HG03378 (cell line): ENCODE measurements at regions not wholly inside any gene's neighbourhood (a gene's known extent, or its start where the extent isn't known, plus 50 kb on each side); places are given as distances from the start of the nearest gene placed in this dataset.
"Not testable (repeated sequence)": the region's sequence is repeated elsewhere in the genome, so short reads cannot be mapped to it uniquely, and the experiment has no call there.

Experiments
- ATAC-seq: cut with Tn5 transposase; IDR thresholded peaks from one replicate; pipeline ENCODE4 v1.9.1; 2021; ENCODE audit warnings: mild to moderate bottlenecking, moderate library complexity; ENCODE audit not compliant: unreplicated experiment

DNA sequence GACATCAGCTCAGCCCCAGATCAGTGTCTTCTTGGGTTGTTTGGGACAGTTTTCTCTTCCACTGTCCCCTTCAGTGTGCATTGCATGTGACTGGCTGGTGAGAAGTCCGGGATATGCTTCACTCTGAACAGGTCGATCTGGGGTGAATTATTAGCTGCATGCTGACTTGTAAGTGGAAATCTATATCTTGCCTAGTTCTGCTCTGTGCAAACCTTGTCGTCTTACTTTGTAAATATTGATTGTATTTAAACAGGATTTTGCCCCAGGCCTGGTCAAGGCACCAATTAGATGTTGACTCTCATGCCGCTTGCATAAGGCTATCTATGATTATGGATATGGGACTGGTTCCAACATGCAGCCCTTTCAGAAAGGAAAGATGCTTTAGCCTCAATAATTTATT is 669.7 kb downstream of the TYW1 start:
- not testable (repeated sequence) for ATAC-seq

DNA sequence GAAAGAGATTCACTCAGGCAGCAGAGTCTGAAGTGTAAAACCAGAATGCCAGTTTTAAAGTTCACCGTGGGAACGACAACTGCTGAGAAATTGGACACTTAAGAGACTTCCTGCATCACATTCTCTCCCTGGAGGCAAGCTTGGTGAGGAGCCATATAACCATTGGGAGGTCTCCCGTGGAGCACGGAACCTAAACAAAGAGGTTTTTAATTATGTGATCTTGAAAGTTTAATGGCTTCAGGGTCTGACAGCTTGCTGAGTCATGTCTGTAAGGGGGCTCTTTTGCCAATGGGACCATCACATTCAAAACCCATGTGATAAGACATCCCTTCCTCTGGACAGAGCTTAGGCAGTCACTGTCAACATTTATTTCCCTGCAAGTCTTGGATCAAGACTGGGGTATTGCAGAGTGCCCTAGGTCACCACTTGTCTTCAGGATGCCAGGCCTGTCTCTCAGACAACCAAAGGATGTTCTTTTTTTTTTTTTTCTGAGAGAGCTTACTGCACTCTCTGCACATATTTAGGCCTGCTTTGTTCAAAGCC is 674.4 kb downstream of the TYW1 start:
- no peak for ATAC-seq

DNA sequence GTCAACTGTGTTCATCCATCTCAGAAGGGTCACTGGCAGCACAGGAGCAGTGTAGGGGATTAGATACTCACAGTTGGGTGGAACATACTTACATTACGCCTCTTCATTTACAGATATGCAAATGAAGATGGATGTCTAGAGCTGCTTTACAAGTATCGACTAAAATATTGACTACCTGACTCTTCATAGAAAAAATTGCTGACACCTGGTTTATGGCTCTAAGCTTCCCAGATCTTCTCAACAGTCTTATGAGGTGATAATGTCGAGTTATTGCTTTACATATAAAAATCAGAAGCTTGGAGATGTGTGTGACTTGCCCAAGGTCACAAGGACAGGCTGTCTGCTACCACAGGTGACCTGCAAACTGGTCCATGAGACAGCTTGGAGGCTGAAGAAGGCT is 677.2 kb downstream of the TYW1 start:
- no peak for ATAC-seq

DNA sequence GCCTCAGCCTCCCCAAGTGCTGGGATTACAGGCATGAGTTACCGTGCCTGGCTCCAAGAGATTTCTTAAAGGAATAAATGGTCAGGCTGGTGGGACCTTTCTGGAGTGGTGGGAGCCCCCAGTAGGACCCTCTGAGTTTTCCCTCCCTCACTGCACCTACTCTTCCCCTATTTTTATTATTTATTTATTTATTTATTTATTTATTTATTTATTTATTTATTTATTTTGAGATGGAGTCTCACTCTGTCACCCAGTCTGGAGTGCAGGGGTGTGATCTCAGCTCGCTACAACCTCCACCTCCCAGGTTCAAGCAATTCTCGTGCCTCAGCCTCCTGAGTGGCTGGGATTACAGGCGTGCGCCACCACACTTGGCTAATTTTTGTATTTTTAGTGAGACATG is 678.2 kb downstream of the TYW1 start:
- ATAC-seq, result not testable (repeated sequence)

DNA sequence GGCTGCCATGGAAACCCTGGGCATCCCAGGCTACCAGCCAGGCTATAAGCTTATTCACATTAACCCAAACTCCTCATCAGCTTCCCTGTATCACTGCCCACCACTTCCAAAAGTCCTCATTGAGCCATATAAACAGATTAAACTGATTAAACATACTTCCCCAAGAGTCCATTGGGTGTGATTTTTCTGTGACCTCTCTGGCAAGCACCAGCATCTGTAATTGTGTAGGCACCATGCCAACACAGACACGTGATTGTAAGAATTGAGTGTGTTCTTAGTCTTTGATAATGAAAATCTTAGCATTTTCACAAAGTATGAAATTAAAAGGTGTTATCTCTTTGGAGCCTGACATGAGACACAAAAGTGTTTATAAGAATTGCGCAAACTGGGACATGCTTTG is 679.3 kb downstream of the TYW1 start:
- no peak for ATAC-seq

DNA sequence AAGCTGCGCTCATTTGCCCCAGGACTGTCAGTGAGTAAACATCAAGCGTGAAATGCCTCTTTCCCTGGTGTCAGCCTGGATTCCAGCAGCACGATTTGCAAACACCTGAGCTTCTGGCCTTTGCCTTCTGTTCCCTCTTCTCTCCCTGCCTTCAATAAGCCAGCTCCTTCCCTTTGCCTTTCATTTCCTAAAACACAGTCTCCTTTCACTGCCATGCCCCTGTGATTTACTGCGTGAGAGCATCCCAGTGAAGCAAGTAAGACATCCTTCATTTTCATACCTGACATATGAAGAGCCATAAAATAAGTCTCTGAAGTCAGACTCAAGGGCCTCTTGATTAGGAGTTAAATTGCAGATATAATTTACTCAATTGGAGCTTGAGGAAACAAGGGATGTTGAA is 681.8 kb downstream of the TYW1 start:
- ATAC-seq, result no peak

DNA sequence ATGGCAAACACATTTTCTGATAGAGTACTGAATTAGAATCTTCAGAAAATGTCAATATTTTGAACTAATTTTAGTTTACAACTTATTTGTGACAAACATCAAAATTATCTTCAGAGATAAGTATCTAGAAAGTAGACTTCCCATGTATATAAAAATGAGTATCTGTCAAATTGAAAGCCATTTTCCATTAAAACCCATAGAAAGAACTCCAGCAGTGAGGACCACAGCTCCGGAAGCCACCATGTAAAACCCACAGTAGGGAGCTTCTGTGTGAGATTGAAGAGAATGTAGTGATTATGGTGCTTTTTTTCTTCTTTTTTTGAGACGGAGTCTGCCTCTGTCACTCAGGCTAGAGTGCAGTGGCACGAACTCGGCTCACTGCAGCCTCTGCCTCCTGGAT is 687.0 kb downstream of the TYW1 start:
- ATAC-seq, result no peak

DNA sequence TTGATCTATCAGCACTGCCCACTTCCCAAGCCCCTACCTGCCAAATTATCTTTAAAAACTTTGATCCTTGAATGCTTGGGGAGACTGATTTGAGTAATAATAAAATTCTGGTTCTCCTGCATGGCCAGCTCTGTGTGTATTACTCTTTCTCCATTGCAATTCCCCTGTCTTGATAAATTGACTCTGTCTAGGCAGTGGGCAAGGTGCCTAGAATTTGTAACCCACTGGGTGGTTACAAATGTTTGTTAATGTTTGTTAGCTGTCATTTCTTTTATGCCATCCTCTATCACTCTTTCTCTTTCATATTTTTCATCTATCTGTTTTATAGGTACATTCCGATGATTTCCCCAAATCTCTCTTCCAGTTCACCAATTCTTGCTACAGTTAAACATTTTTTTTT is 694.1 kb downstream of the TYW1 start:
- ATAC-seq, result no peak

DNA sequence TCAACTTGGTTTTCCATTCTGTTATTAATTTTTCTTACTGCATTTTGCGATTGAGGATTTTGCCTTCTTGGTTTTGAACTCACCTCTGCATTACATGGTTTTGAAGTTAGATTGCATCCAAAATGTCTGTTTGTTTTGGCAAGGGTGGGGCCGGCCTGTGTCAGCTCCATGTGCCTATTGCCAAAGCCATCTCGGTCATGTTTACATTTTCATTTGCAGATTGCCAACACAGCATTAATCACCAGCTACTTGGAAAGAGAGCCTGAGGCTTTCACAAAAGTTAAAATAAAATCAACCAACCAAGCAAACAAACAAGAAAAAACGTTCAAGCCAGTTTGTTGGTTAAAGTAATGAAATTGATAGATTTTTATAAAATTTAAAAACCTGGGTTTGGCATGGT is 695.8 kb downstream of the TYW1 start:
- no peak for ATAC-seq

DNA sequence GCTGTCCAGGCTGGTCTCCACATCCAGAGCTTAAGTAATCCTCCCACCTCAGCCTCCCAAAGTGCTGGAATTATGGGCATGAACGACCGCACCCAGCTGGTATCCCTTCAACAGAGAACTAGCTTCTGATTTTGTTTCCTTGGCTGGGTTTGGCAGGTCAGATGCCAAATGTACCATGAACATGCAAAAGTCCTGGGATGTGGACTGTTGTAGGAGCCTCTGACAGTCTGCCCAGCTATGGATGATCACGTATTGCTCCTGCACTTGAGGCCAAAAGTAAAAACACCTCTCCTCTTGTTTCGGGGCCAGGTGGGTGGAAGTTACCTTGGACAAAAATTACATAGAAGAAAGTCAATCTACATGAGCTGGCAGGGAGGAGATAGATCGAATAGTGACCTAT is 699.5 kb downstream of the TYW1 start:
- ATAC-seq, result no peak

DNA sequence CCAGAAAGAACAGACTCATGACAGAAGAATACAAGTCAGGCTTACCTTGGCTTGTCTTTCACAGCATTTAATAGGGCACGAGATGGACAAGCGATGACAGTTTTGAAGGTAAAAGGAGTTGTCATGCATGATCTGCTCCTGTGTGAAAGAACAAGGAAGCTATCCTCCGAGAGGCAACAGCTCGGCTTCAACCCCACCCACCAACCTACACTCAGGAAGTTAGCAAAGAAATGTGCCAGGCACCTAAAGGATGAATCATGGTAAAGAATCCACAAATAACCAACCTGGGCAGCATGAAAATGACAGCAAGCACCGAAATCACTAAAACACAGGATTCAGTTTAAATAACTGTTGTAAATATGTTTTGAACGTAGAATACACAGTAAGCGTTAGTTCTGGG is 700.2 kb downstream of the TYW1 start:
- no peak for ATAC-seq

DNA sequence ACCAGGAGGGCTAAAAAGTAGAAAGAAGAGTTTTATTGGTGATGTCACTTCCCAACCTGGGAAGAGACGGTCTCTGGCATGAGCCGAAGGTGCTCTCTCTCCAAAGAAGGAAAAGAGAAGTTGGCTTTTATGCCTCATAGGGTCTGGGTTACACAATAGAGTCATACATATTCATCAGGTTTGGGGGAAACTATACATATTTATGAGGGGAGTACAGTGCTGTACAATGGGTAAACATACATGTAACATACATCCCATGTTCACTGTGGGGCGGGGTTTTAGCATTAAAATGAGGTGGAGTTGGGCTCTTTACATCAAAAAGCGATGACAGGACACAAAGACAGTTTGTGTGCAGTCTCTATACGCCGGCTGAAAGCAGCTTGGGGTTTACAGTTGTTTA is 701.7 kb downstream of the TYW1 start:
- no peak for ATAC-seq

DNA sequence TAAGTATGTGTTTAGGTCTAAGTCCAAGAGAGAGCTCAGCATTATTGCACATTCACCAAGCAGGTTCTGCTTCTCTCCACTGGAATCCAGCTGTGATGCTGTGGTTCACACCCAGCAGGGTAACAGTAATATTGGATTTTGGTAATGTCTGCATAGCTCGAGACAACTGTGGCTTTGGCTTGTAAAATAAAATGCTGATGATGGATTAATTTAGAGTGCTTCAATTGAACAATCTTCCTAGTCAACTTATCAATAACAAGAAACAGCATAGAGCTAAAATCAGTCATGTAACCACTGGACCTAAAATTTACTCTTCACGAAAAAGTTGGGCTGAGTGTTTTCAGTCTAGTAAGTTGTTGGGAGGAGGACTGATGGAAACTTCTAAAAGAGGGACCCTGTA is 709.2 kb downstream of the TYW1 start:
- no peak for ATAC-seq

DNA sequence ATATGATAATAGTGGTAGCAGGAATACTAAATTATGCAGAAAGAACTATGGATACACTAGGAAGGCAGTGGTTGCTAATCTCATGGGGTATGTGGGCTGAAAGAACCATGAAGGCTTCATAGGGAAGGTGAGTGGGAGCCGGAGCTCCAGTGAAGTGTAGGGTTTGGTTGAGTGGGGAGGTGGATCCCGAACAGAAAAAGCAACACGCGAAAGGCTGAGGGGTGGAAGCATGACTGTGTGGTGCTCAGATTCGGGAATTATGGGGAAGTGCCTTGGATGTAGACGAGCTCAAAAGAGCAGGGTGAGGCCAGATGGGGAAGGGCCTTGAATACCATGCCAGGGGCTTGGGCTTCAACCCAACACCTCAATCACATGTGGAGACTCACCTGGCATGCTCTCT is 715.1 kb downstream of the TYW1 start:
- no peak for ATAC-seq

DNA sequence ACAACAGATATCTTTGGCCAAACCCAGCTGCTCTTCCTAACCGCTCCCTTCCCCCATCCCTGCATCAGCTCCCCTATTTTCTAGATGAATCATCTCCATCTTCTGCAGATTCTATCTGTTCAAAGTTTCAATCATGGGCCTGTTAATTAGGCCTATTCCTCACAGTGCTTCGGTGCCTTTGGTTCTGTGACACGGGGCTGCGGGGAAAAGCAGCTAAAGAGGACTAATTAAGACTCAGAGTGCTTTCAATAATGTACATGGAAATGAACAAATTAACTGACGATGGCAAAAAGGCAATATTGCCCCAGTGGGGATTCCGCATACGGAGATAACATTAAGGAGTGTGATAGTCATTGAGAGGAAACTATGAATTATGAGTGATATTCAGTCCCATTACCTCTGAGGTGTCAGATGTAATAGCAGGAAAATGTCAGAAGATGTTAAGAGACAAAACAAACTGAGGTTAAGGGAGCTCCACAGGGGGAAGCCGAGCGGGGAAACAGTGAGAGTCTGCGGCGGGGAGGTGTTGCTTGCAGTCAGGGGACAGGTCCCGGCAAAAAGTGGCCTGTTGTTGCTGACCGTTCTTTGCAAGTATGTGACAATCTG is 716.9 kb downstream of the TYW1 start:
- ATAC-seq, result no peak

DNA sequence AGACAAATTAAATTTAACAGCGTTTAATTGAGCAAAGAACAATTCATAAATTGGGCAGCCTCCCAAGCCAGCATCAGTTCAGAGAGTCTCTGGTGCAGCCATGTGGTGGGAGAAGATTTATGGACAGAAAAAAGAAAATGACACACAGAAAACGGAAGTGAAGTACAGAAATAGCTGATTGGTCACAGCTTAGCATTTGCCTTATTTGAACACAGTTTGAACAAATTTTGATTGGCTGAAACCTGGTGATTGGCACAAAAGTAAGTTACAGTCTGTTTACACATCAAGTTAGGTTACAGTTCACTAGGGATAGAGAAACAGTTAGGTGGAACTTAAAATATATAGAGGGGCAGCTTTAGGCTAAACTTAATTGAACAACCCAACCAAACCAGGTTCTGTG is 720.1 kb downstream of the TYW1 start:
- ATAC-seq, result no peak

DNA sequence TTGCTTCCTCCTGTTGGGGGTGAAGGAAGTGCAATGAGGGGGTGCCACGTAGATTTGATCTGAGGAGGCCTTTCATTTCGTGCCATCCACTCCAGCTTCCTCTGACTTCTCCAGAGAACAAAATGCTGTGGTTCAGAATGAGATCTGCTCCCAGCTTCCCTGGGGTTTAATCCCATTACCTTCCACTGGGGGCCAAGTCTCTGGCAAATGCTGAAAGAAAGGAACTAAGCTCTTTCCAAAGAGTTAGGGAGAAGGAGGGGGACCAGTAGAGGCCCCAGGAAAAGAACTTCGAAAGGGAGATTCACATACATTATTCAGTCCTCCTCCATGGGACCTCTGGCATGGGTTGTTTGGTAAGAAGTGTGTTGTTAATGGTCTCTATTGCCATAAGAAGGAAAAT is 727.0 kb downstream of the TYW1 start:
- ATAC-seq, result no peak

DNA sequence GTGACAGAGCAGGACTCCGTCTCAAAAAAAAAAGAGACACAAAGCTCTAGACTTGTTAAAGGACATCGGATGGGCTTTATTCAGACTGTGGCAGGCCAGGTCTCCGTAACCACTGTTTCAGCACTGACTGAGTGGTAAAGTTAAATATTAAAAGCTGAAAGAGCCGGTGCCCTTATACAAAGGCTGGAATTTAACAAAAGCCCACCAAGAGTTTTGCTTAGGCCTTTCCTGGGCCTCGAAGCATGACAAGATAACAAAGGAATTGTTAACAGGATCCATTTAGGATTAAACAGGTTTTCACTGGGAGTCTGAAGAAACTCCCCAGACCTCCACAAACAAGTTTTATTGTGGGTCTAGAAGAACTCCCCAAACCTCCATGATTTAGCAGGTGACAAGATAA is 727.8 kb downstream of the TYW1 start:
- no peak for ATAC-seq

DNA sequence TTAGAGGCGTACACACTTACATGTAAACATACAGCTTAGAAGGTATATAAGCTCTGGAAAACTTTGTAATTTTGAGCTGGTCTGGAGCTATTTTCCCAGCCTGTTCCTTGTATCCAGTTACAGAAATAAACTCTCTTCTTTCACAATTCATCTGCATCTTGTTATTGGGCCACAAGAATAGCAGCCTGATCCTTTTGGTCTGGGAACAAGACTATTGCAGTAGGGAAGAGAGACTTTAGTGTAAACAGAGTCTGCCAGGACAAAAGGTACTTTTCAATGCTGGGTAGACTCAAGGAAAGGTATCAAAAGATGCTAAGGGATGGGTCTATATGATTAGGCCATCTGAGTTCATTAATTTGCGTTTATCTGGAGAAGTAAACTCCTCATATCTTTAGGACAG is 728.3 kb downstream of the TYW1 start:
- ATAC-seq, result no peak

DNA sequence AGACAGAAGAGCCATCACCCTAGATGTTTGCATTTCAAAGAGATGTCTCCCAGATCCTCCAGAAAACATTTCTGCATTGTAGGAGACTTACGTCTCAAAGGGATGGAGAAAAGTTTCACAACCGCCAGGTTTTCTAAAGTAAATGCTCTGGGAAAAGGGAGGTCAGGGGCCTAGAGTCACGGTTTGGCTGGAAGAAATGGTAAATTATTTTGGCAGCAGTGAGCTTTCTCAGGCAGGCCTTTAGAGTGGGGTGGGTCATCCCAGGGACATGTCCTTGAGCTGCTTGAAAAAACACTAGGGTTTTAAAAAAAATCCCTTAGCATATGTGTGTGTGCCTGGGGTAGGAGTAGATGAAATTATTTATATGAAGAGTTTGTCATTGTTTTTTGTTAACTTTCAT is 728.8 kb downstream of the TYW1 start:
- no peak for ATAC-seq

DNA sequence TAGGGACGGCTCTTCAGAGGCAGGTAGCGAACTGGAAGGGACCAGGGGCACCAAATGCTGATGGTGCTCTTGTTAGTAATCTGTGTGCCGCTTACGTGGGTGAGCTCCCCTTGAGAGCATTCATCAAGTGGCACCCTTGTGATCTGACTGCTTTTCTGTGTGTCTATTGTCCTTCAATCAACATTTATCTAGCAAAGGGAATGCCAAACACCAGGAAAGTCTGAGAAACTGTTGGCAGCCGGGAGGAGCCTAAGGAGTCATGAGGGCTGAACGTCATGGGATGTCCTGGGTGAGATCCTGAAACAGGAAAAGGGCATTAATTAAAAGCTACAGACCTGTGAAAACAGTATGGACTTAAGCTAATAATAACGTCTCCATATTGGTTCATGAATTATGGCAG is 733.1 kb downstream of the TYW1 start:
- no peak for ATAC-seq

DNA sequence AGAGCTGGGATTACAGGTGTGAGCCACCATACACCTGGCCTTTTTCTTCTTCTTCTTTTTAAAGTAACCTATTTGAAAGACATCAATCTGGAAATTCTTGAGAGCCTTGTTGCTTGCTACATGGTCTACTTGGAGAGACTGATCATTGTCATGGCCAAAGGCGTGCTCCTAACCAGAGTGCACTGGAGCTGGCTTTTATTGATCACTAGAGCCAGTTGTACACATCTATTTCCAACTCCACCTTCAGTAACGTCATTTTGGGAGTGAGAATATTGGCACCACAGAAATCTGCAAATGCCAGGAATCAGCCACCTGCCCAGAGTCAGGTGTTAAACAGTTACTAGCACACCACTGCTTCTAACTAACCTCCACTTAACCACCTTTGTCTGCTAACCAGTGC is 735.1 kb downstream of the TYW1 start:
- ATAC-seq, result no peak

DNA sequence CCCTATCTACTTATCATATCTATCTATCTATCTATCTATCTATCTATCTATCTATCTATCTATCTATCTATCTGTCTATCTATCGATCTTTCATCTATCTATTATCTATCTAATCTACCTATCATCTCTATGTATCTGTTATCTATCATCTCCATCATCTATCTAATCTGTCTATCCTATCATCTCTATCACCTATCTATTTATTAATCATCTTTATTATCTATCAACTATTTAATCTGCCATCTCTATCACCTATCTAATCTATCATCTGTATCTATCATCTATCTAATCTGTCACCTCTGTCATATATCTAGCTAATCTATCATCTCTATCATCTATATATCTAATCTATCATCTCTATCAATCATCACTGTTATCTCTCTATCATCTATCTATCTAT is 736.3 kb downstream of the TYW1 start:
- ATAC-seq, result no peak
